ENCODE measurements at regions not wholly inside any gene's neighbourhood (a gene's known extent, or its start where the extent isn't known, plus 50 kb on each side); places are given as distances from the start of the nearest gene placed in this dataset.

DNA sequence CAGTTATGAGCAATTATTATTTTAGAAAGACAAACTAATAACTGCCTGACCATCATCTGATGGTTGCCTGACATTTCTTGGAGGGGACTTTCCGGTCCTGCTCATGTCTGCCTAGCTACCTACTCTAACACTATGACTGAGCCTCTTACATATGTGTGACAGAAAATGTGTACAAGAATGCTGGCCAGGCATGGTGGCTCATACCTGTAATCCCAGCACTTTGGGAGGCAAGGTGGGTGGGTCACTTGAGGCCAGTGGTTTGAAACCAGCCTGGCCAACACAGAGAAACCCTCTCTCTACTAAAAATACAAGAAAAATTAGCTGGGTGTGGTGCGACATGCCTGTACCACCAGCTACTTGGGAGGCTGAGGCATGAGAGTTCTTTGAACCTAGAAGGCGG is 666.3 kb downstream of the KCNJ3 start:
- TF ChIP-seq ZNF695 (CRISPR knock-in tag; IDR thresholded peaks at IDR 0.05) (no peak), POLR2AphosphoS5 (IDR thresholded peaks at IDR 0.05; ENCODE audit: control insufficient read depth, insufficient read depth, low read depth, low read length) (no peak), MTA3 (IDR thresholded peaks at IDR 0.05; ENCODE audit: borderline replicate concordance) (no peak), EP300 (IDR thresholded peaks at IDR 0.05; ENCODE audit: low read length) (no peak), MCM7 (IDR thresholded peaks at IDR 0.05) (no peak), CBX2 (IDR thresholded peaks at IDR 0.05; ENCODE audit: insufficient read depth, low read length, poor library complexity, severe bottlenecking) (no peak), JUN (IDR thresholded peaks at IDR 0.05; ENCODE audit: borderline replicate concordance, low read depth, low read length) (no peak), JUN (CRISPR knock-in tag; IDR thresholded peaks at IDR 0.05; ENCODE audit: borderline replicate concordance) (no peak), BHLHE40 (IDR thresholded peaks at IDR 0.05; ENCODE audit: low read length) (no peak)
- TF ChIP-seq, protein P1, sequence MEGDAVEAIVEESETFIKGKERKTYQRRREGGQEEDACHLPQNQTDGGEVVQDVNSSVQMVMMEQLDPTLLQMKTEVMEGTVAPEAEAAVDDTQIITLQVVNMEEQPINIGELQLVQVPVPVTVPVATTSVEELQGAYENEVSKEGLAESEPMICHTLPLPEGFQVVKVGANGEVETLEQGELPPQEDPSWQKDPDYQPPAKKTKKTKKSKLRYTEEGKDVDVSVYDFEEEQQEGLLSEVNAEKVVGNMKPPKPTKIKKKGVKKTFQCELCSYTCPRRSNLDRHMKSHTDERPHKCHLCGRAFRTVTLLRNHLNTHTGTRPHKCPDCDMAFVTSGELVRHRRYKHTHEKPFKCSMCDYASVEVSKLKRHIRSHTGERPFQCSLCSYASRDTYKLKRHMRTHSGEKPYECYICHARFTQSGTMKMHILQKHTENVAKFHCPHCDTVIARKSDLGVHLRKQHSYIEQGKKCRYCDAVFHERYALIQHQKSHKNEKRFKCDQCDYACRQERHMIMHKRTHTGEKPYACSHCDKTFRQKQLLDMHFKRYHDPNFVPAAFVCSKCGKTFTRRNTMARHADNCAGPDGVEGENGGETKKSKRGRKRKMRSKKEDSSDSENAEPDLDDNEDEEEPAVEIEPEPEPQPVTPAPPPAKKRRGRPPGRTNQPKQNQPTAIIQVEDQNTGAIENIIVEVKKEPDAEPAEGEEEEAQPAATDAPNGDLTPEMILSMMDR (IDR thresholded peaks at IDR 0.05 in 2 of 3, conservative IDR thresholded peaks at IDR 0.05 in 1 of 3; ENCODE audit: insufficient read depth in 2 of 3, low read depth in 1 of 3, low read length in 3 of 3): no peak
- TF ChIP-seq, protein P2, sequence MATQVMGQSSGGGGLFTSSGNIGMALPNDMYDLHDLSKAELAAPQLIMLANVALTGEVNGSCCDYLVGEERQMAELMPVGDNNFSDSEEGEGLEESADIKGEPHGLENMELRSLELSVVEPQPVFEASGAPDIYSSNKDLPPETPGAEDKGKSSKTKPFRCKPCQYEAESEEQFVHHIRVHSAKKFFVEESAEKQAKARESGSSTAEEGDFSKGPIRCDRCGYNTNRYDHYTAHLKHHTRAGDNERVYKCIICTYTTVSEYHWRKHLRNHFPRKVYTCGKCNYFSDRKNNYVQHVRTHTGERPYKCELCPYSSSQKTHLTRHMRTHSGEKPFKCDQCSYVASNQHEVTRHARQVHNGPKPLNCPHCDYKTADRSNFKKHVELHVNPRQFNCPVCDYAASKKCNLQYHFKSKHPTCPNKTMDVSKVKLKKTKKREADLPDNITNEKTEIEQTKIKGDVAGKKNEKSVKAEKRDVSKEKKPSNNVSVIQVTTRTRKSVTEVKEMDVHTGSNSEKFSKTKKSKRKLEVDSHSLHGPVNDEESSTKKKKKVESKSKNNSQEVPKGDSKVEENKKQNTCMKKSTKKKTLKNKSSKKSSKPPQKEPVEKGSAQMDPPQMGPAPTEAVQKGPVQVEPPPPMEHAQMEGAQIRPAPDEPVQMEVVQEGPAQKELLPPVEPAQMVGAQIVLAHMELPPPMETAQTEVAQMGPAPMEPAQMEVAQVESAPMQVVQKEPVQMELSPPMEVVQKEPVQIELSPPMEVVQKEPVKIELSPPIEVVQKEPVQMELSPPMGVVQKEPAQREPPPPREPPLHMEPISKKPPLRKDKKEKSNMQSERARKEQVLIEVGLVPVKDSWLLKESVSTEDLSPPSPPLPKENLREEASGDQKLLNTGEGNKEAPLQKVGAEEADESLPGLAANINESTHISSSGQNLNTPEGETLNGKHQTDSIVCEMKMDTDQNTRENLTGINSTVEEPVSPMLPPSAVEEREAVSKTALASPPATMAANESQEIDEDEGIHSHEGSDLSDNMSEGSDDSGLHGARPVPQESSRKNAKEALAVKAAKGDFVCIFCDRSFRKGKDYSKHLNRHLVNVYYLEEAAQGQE (IDR thresholded peaks at IDR 0.05; ENCODE audit: borderline replicate concordance): no peak
- TF ChIP-seq, protein P2 (CRISPR knock-in tag; IDR thresholded peaks at IDR 0.05; ENCODE audit: low read depth): no peak
- TF ChIP-seq, protein P3, sequence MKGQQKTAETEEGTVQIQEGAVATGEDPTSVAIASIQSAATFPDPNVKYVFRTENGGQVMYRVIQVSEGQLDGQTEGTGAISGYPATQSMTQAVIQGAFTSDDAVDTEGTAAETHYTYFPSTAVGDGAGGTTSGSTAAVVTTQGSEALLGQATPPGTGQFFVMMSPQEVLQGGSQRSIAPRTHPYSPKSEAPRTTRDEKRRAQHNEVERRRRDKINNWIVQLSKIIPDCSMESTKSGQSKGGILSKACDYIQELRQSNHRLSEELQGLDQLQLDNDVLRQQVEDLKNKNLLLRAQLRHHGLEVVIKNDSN (CRISPR knock-in tag; IDR thresholded peaks at IDR 0.05): no peak

All from K562 (cell line).